DOHH2 (cell line): ENCODE measurements at regions not wholly inside any gene's neighbourhood (a gene's known extent, or its start where the extent isn't known, plus 50 kb on each side); places are given as distances from the start of the nearest gene placed in this dataset.

Experiments
- CTCF ChIP-seq: fragments of 200-600 bp; sonication (generic); IDR thresholded peaks from one replicate; pipeline ENCODE4 v1.5.1; 2014; ENCODE audit warnings: antibody characterized with exemption, mild to moderate bottlenecking, low read depth, low read length; ENCODE audit not compliant: poor library complexity, severe bottlenecking
- EZH2phosphoT487 ChIP-seq: fragments of 200-600 bp; sonication (generic); IDR thresholded peaks from 2 replicates; pipeline ENCODE4 v1.6.1; 2017; ENCODE audit warnings: borderline replicate concordance, mild to moderate bottlenecking, antibody characterized with exemption, low read length, moderate library complexity, mixed read lengths

GRCh38 chrX:106341823-106342222 is 173.7 kb downstream of the PWWP3B start:
- TF ChIP-seq CTCF (no peak), EZH2phosphoT487 (no peak)
